ENCODE measurements at regions not wholly inside any gene's neighbourhood (a gene's known extent, or its start where the extent isn't known, plus 50 kb on each side); places are given as distances from the start of the nearest gene placed in this dataset.

DNA sequence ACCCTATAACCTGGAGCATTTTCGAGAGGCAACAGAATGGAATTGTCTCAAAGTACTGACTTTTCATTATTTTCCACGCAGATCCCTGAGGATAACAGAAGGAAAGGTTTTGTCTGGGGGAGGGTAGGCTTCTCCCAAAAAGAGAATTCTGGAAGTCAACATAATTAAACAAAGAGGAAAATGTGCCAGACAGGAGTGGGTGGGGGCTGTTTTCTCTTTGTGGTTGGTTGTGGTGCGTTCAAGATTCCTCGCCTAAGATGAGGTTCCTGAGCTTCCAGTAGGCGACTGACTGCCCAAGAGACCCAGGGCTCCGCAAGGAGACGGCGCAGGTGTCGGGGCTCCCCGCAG, 70.4 kb downstream of the SOX4 start:
- Histone ChIP-seq H3K36me3 (ENCODE audit: control insufficient read depth in 1 of 2, insufficient read depth in 2 of 2, low read depth in 1 of 2, low read length in 2 of 2) (no peaks in the 10 kb centered on the region), H2BK120ac (ENCODE audit: low read depth, low read length) (no peak overlapping the region), H2BK12ac (ENCODE audit: low read length in 2 of 2) (no peak overlapping the region), H4K8ac (ENCODE audit: low read length) (peak overlapping the region; percentile 27), H4K91ac (ENCODE audit: low read length) (no peak overlapping the region), H2BK15ac (ENCODE audit: low read depth, poor library complexity, severe bottlenecking) (no peak overlapping the region), H3K4me2 (ENCODE audit: low read length, poor library complexity, severe bottlenecking) (peak overlapping the region; percentile 92), H3K23ac (ENCODE audit: low read length in 2 of 2) (no peak overlapping the region), H3K4me3 (ENCODE audit: insufficient read depth in 1 of 2, low read depth in 1 of 2, low read length in 2 of 2) (peak overlapping the region; percentile 62 to 78), H3K9me3 (ENCODE audit: control insufficient read depth, low read length) (no peaks in the 10 kb centered on the region), H3K4ac (ENCODE audit: low read depth in 1 of 2, low read length in 2 of 2) (no peak overlapping the region), H3K27me3 (ENCODE audit: control insufficient read depth in 1 of 2, insufficient read depth in 1 of 2, low read length in 2 of 2) (peaks cover 43 to 59% of the 10 kb centered on the region in 2 experiments), H3K14ac (ENCODE audit: low read length in 2 of 2) (no peak overlapping the region), H3K18ac (ENCODE audit: low read depth in 1 of 2, low read length in 2 of 2) (no peak overlapping the region), H3K4me1 (ENCODE audit: control insufficient read depth, insufficient read depth, low read depth, low read length) (peaks cover 23% of the 10 kb centered on the region), H3K9ac (ENCODE audit: low read length) (peak overlapping the region; percentile 24), H2AFZ (ENCODE audit: low read depth, low read length) (no peak overlapping the region), H3K79me1 (replicated peaks; ENCODE audit: low read length, poor library complexity, severe bottlenecking) (no peaks in the 10 kb centered on the region), H3K27ac (ENCODE audit: low read length, poor library complexity, severe bottlenecking) (no peak overlapping the region), H2BK5ac (ENCODE audit: low read depth, low read length, poor library complexity, severe bottlenecking) (no peak overlapping the region), H2AK5ac (ENCODE audit: low read length, severe bottlenecking) (no peak overlapping the region)
- WGBS = 7% methylated on average over 8 of the region's 10 CpGs
- DNase-seq = no peak

DNA sequence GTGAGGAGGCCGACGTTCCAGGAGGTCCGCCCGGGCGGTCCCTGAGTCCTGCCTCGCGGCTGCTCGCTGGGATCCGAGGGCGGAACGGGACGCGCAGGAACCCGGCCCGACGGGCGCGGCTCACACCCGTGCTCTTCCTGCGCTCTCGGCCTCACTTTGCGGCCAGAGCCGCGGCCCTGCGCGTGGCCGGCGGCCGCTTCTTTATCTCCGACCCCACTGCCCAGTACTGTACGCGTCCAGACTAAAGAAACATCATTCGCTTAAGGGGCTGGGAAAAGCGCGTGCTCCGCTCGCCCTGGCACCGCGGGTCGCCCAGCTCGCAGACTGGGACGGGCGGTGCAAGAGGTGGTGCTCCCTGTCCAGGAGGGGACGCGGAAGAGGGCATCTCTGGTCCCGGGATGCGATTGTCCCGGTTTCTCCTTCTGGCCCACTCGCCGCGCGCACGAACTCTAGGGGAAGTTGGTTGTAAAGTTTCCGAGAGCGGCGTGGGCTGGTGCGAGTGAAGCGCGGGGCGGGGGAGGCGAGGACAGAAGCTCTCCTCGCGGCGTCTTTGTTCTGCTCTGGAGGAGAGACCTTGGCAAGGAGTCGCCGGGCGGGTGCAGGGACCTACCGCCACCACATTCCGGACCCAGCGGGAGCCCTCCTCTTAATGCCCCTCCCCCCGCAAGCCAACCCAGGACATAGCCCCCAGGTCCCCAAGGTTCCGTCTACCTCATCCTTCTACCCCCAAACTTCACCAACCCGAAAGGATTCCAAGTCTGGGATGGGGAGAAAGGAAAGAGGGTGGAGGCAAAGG, 71.0 kb downstream of the SOX4 start:
- Histone ChIP-seq H2BK12ac (ENCODE audit: low read length in 2 of 2) (peak overlapping the region in 1 of 2 experiments; percentile 92), H3K27me3 (ENCODE audit: control insufficient read depth in 1 of 2, insufficient read depth in 1 of 2, low read length in 2 of 2) (peaks cover 43 to 59% of the 10 kb centered on the region in 2 experiments), H4K91ac (ENCODE audit: low read length) (no peak overlapping the region), H3K4me2 (ENCODE audit: low read length, poor library complexity, severe bottlenecking) (peak overlapping the region; percentile 92), H3K18ac (ENCODE audit: low read depth in 1 of 2, low read length in 2 of 2) (peak overlapping the region in 1 of 2 experiments; percentile 78), H3K4ac (ENCODE audit: low read depth in 1 of 2, low read length in 2 of 2) (no peak overlapping the region), H3K14ac (ENCODE audit: low read length in 2 of 2) (peak overlapping the region in 1 of 2 experiments; percentile 73), H3K4me1 (ENCODE audit: control insufficient read depth, insufficient read depth, low read depth, low read length) (peaks cover 23% of the 10 kb centered on the region), H3K9ac (ENCODE audit: low read length) (peak overlapping the region; percentile 24), H2AK5ac (ENCODE audit: low read length, severe bottlenecking) (no peak overlapping the region), H3K27ac (ENCODE audit: low read length, poor library complexity, severe bottlenecking) (no peak overlapping the region), H3K79me1 (replicated peaks; ENCODE audit: low read length, poor library complexity, severe bottlenecking) (no peaks in the 10 kb centered on the region), H3K36me3 (ENCODE audit: control insufficient read depth in 1 of 2, insufficient read depth in 2 of 2, low read depth in 1 of 2, low read length in 2 of 2) (no peaks in the 10 kb centered on the region), H3K4me3 (ENCODE audit: insufficient read depth in 1 of 2, low read depth in 1 of 2, low read length in 2 of 2) (peak overlapping the region; percentile 62 to 78), H2BK5ac (ENCODE audit: low read depth, low read length, poor library complexity, severe bottlenecking) (no peak overlapping the region), H2BK15ac (ENCODE audit: low read depth, poor library complexity, severe bottlenecking) (no peak overlapping the region), H4K8ac (ENCODE audit: low read length) (peak overlapping the region; percentile 27), H3K9me3 (ENCODE audit: control insufficient read depth, low read length) (no peaks in the 10 kb centered on the region), H2BK120ac (ENCODE audit: low read depth, low read length) (no peak overlapping the region), H2AFZ (ENCODE audit: low read depth, low read length) (peak overlapping the region; percentile 76), H3K23ac (ENCODE audit: low read length in 2 of 2) (no peak overlapping the region)
- DNase-seq = peak; percentile 44
- WGBS = under 1% methylated on average over 66 of the region's 73 CpGs

DNA sequence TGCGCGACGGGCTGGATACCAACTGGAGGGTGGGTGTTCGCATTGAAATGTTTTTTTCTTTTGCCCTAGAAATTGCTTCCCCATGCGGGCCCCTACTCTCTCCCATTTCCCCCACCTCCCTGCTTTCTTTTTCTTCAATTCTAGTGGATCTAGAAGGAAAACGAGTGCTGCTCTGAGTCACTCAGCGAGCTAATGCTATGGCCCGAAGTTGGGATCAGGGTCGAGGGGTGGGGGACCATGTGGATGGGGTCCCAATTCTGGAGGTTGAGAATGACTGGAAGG, 71.5 kb downstream of the SOX4 start:
- no peak overlapping the region for H3K27ac ChIP-seq (ENCODE audit: low read length, poor library complexity, severe bottlenecking)
- H3K4me3 ChIP-seq (ENCODE audit: insufficient read depth in 1 of 2, low read depth in 1 of 2, low read length in 2 of 2) = peak overlapping the region; percentile 62 to 78
- H2AK5ac ChIP-seq (ENCODE audit: low read length, severe bottlenecking) = no peak overlapping the region
- H3K14ac ChIP-seq (ENCODE audit: low read length in 2 of 2) = no peak overlapping the region
- peaks cover 23% of the 10 kb centered on the region for H3K4me1 ChIP-seq (ENCODE audit: control insufficient read depth, insufficient read depth, low read depth, low read length)
- H2BK120ac ChIP-seq (ENCODE audit: low read depth, low read length) = no peak overlapping the region
- WGBS = 0% methylated on average over 5 of the region's 9 CpGs
- no peak overlapping the region for H2BK5ac ChIP-seq (ENCODE audit: low read depth, low read length, poor library complexity, severe bottlenecking)
- DNase-seq = peak; percentile 29
- no peaks in the 10 kb centered on the region for H3K79me1 ChIP-seq (replicated peaks; ENCODE audit: low read length, poor library complexity, severe bottlenecking)
- H3K27me3 ChIP-seq (ENCODE audit: control insufficient read depth in 1 of 2, insufficient read depth in 1 of 2, low read length in 2 of 2) = peaks cover 43 to 59% of the 10 kb centered on the region in 2 experiments
- no peak overlapping the region for H4K91ac ChIP-seq (ENCODE audit: low read length)
- H3K18ac ChIP-seq (ENCODE audit: low read depth in 1 of 2, low read length in 2 of 2) = no peak overlapping the region
- no peak overlapping the region for H2BK15ac ChIP-seq (ENCODE audit: low read depth, poor library complexity, severe bottlenecking)
- H3K4me2 ChIP-seq (ENCODE audit: low read length, poor library complexity, severe bottlenecking) = peak overlapping the region; percentile 92
- H3K4ac ChIP-seq (ENCODE audit: low read depth in 1 of 2, low read length in 2 of 2) = no peak overlapping the region
- H3K9ac ChIP-seq (ENCODE audit: low read length) = no peak overlapping the region
- H2AFZ ChIP-seq (ENCODE audit: low read depth, low read length) = no peak overlapping the region
- no peak overlapping the region for H2BK12ac ChIP-seq (ENCODE audit: low read length in 2 of 2)
- no peak overlapping the region for H3K23ac ChIP-seq (ENCODE audit: low read length in 2 of 2)
- H4K8ac ChIP-seq (ENCODE audit: low read length) = no peak overlapping the region
- H3K9me3 ChIP-seq (ENCODE audit: control insufficient read depth, low read length) = no peaks in the 10 kb centered on the region
- no peaks in the 10 kb centered on the region for H3K36me3 ChIP-seq (ENCODE audit: control insufficient read depth in 1 of 2, insufficient read depth in 2 of 2, low read depth in 1 of 2, low read length in 2 of 2)

DNA sequence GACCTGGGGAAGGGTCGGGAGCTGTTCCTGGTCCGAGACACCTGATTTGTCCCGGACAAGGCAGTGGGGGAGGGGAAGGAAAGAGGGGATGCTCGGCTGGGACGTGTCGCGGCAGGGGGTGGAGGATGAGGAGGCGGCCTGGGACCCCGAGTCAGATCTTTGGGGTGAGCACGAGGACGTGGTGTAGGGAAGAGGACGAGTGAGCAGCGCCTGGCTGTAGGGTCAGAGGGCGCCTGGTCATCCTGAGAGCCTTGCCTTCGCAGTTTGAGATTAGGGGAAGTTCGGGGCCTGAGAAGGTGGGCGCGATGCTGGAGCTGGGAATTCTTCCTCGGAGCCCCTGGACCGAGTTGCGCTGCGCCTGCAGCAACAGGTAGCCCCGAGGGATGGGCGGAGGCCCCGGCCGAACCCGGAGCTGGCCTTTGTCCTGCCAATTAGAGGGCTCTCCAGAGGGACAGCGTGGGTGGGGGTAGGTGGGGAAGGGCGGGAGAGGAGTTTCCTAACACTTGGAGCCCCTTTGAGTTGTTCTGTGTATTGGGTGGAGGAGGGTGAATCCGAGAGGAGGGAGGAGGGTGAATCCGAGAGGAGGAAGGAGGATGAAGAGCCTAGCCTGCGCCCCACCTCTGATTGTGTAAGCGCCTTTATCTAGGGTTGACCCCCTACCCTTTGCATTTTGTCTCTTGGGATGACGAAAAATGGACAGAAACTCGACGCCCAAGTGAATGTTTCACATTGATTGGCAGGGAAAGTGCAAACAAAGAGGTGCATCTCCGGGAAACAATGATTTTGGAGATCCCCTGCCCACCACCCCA, 72.0 kb downstream of the SOX4 start:
- Histone ChIP-seq H2BK15ac (ENCODE audit: low read depth, poor library complexity, severe bottlenecking) (no peak overlapping the region), H4K8ac (ENCODE audit: low read length) (no peak overlapping the region), H3K14ac (ENCODE audit: low read length in 2 of 2) (peak overlapping the region in 1 of 2 experiments; percentile 46), H2AK5ac (ENCODE audit: low read length, severe bottlenecking) (peak overlapping the region; percentile 68), H4K91ac (ENCODE audit: low read length) (no peak overlapping the region), H3K36me3 (ENCODE audit: control insufficient read depth in 1 of 2, insufficient read depth in 2 of 2, low read depth in 1 of 2, low read length in 2 of 2) (no peaks in the 10 kb centered on the region), H3K27ac (ENCODE audit: low read length, poor library complexity, severe bottlenecking) (no peak overlapping the region), H3K27me3 (ENCODE audit: control insufficient read depth in 1 of 2, insufficient read depth in 1 of 2, low read length in 2 of 2) (peaks cover 43 to 59% of the 10 kb centered on the region in 2 experiments), H3K23ac (ENCODE audit: low read length in 2 of 2) (no peak overlapping the region), H2BK5ac (ENCODE audit: low read depth, low read length, poor library complexity, severe bottlenecking) (no peak overlapping the region), H3K4me1 (ENCODE audit: control insufficient read depth, insufficient read depth, low read depth, low read length) (peaks cover 23% of the 10 kb centered on the region), H2BK120ac (ENCODE audit: low read depth, low read length) (no peak overlapping the region), H2BK12ac (ENCODE audit: low read length in 2 of 2) (peak overlapping the region in 1 of 2 experiments; percentile 56), H3K4ac (ENCODE audit: low read depth in 1 of 2, low read length in 2 of 2) (no peak overlapping the region), H3K4me2 (ENCODE audit: low read length, poor library complexity, severe bottlenecking) (peak overlapping the region; percentile 92), H3K9me3 (ENCODE audit: control insufficient read depth, low read length) (no peaks in the 10 kb centered on the region), H3K9ac (ENCODE audit: low read length) (no peak overlapping the region), H2AFZ (ENCODE audit: low read depth, low read length) (no peak overlapping the region), H3K4me3 (ENCODE audit: insufficient read depth in 1 of 2, low read depth in 1 of 2, low read length in 2 of 2) (peak overlapping the region; percentile 54 to 78), H3K79me1 (replicated peaks; ENCODE audit: low read length, poor library complexity, severe bottlenecking) (no peaks in the 10 kb centered on the region), H3K18ac (ENCODE audit: low read depth in 1 of 2, low read length in 2 of 2) (no peak overlapping the region)
- WGBS = 2% methylated on average over 37 of the region's 37 CpGs
- no peak for DNase-seq

Measured in mesenchymal stem cell (in vitro differentiated cells and primary cell).